Amniotic epithelial cell (primary cell): ENCODE measurements at regions not wholly inside any gene's neighbourhood (a gene's known extent, or its start where the extent isn't known, plus 50 kb on each side); places are given as distances from the start of the nearest gene placed in this dataset.
"Not testable (repeated sequence)": the region's sequence is repeated elsewhere in the genome, so short reads cannot be mapped to it uniquely, and the experiment has no call there.

Source experiments
- DNase-seq: peaks from one replicate; pipeline ENCODE4 v3.0.0-alpha.2; 2010; ENCODE audit warnings: low read depth

DNA sequence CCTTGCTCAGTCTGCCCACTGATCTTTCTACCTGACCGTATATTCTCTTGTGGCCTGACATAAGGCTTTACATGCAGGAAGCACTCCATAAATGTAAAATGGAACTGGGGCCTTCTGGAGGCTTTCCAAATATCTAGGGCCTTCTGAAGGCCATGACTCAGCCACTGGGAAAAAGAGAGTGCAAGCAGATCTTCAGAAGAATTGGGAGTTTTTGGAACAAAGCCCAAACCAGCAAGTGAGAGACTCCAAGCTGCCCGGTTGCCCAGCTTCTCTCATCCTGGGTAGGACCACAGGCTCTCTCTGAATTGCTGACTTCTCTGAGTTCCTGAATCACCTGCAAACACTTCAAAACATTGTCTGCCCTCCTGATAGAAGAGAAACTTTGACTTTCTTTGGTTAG, 107.9 kb upstream of the BMAL1 start:
- DNase-seq = peak; percentile 78

GRCh38 chr11:13174090-13174489, 103.5 kb upstream of the BMAL1 start:
- no peak for DNase-seq

DNA sequence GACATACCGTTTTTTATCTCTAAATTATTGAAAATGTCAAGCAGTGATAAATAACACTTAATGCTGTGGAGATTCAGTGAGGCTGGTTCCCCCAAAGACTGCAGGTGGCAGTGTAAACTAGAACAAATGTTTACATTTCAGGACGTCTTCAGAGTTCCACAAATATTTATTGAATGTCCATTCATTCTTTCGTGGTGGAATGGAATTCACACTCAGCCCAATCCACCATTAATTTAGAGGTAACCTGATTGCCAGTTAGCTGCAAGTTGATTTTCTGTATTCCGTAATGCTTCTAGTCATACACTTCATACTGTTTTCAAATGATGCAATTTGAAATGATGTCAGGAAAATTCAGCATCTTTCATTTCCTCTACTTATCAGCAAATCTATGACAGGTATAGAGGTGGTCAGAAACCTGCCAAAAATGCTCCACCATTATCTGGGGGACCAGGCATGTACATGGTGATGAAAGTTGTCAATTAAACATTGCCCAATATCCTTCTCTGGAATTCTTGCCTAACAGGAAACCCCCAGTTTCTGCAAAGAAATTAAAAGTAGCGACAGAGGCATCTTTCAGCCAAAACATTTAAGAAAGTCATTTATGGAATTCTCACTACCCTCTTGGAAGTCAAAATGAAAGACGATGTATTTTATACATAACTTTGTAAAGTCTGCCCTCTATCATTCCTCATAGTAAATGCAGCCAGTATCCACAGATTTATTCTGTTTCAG, 94.3 kb upstream of the BMAL1 start:
- peak; percentile 79 for DNase-seq

DNA sequence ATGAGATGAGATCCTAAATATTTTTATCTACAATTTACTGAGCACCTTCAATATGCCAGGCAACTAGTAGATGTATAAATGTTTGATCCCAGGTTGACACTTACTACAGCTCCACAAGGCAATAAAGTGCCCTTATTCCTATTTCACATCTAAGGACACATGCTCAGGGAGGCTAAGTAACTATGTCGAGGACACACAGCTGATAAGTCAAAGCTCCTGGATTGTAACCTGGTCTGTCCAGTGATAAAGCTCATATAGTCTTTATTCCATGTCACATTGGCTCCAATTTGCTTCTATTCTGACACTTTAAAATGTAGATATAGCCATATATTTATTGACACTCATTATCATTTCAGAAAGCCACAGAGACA, 93.8 kb upstream of the BMAL1 start:
- DNase-seq = no peak

DNA sequence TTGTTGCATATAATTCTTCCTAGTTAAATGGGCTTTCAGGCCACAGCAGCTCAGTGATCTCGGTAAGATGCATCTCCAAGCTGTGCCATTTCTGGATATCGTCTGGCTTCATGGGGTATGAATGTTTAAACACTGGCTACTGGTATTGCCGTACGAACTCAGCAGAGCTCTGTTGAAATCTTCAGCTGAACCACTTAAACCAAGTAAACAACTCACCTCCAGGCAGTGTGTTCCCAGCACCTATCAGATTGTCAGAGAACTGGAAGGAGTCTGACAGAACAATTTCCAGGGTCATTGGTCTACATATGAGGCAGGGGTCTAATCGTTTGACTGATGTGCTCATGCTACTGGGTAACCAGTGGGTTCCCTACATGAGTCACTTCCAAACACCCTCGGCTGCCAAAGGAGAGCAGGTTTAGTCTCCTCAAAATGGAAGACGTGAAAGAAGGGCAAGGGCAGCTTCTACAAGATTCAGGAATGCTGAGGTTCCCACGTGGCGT, 93.2 kb upstream of the BMAL1 start:
- peak; percentile 21 for DNase-seq

DNA sequence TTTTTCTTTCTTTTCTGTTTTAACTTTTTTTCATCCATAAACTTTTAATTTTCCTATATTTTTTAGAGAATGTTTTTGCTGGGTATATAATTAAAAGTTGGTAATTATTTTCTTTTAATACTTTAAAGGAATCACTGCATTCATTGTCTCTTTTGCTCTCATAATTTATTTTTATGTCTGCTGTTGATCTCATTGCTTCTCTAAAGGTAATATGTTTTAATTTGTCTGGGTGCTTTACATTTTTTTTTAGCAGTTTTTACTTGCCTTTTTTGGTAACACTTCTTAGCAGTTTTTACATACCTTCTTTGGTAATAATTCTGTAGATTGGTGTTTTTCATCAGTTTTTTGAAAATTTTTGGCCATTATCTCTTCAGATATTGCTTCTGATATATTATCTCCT, 89.4 kb upstream of the BMAL1 start:
- no peak for DNase-seq

DNA sequence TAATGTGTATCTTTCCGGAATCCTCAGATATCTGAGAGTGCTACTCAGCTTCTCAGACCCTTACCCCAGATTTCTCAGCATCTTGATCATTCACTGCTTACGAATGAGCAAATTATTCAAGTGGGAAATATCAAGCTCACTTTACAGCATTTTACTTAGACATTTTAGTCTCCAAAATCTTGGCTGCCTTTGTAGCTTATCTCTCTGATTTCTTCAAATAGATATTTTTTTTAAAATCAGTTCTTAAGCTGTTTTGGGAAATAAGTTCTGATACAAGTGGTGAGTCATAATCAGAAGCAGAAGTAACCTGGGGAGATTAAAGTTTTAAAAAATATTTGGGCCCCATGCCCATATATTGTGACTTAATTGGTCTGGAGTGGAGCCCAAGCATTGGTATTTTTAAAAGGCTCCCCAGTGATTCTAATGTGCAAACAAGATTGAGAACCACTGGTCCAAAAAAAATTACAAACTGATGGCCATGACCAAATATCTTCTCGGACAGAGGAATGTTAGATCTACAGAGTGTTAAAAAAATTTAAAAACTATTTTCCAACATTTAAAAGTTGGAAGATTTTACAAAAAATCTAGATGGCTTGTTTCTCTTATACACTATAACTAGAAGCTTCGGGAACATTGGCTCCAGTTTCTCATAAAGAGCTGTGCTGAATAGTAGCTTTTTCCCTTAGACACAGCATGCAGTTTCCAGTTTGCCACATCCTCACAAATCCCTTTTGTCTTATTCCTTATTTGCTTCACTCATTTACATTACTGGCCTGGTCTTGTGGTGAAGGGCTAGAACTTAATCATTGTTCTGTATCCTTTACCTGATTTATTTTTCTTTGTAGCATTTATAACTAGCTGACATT, 87.8 kb upstream of the BMAL1 start:
- DNase-seq = no peak

DNA sequence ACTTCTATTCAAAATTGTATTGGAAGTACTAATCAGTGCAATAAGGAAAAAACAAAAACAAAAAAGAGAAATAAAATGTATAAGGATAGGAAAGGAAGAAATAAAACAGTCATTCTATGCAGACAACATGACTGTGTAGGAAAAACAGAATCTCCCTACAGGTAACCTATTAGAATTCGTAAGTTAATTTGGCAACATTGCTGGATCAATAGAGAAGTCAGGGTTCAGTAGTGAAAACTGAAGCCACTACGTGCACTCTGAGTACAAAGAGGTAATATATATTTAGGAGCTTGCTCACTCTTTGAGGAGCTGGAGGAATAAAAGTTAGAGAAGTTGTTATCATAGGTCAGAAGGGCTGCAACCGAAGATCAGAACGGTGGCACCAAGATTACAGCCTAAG, 84.0 kb upstream of the BMAL1 start:
- DNase-seq = no peak

GRCh38 chr11:13197374-13197773, 80.2 kb upstream of the BMAL1 start:
- DNase-seq = not testable (repeated sequence)

DNA sequence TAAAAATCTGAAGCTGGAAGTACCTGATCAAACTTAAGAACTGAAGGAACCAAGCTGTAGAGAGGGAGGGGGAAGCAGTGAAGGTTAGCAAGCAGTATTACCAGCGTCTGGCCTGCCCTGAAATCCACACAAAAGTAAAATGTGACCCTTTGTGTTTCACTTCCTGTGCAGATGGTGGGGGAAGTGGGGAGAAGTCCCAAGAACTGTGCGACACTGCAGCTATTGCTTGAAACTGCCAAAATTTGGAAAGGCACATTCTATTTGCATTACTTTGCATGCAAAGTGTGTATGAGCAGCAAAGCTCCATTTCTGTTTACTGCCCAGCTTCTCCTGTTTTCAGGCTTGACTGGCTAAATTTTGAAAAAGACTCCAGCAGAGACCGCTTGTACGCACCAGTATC, 72.1 kb upstream of the BMAL1 start:
- no peak for DNase-seq

- no peak for DNase-seq
Measured at GRCh38 chr11:13206086-13206640, 71.4 kb upstream of the BMAL1 start.

- DNase-seq = no peak
Measured at GRCh38 chr11:13207270-13207664, 70.3 kb upstream of the BMAL1 start.

DNA sequence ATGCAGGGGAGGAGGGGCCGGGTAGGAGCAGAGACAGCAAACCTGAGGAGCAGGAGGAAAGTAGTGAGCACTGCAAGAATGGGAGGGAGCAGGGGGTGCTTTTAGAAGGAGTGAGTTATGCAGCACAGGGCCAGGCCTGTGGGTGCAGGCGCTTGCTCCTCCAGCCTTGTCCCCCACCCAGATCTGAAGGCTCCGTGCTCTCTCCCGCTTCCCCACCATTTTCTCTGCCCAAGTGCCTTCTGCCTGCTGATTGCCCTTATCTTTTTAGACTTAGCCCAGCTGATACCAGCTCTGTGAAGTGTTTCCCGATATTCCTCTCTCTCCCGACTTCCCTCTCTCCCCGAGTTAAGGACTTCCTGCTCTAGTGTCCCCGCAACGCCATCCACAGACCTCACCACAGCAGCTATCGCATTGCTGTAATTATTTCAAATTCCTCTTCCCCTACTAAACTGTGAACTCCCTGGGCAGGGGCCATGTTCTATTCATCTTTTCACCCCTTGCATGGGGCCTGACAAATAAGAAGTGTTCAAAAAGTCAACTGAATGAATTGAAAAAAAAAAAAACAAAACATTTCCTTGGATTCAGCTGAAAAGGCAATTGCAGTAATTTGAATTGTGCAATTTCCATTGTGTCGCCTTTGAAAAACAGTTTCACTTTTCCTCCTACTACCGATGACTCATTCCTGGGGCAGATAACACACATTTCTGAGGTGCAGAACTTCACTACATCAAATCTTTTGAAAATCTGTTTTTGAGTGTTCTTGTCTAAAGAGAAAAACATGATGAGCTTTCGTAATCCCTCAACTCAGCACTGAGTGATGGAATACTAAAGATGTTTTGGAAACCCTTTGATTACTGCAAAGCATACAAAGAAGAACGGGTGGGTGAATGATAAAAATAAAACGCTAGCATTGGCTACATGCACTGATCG, 69.7 kb upstream of the BMAL1 start:
- peak; percentile 96 for DNase-seq

GRCh38 chr11:13208921-13209320, 68.7 kb upstream of the BMAL1 start:
- peak; percentile 26 for DNase-seq

DNA sequence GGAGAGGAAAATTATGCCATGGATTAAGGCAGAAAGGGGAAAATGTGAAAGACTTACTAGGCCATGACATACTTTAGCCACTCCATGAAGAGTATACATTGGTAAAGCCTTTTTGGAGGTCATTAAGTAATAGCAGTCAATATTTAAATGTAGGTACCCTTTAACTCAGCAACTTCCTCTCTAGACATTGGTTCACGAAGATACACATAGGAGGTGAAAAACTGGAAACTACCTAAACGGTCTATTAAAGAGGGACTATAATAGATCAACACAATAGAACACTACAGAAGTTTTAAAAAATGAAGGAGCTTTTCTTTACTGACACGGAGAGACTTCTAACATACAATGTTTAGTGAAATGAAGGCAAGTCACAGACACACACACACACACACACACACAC, 68.2 kb upstream of the BMAL1 start:
- no peak for DNase-seq

GRCh38 chr11:13210424-13210823, 67.2 kb upstream of the BMAL1 start:
- DNase-seq = peak; percentile 73

- no peak for DNase-seq
Measured at GRCh38 chr11:13214276-13214675, 63.3 kb upstream of the BMAL1 start.

GRCh38 chr11:13215149-13215548, 62.4 kb upstream of the BMAL1 start:
- DNase-seq = peak; percentile 82

DNA sequence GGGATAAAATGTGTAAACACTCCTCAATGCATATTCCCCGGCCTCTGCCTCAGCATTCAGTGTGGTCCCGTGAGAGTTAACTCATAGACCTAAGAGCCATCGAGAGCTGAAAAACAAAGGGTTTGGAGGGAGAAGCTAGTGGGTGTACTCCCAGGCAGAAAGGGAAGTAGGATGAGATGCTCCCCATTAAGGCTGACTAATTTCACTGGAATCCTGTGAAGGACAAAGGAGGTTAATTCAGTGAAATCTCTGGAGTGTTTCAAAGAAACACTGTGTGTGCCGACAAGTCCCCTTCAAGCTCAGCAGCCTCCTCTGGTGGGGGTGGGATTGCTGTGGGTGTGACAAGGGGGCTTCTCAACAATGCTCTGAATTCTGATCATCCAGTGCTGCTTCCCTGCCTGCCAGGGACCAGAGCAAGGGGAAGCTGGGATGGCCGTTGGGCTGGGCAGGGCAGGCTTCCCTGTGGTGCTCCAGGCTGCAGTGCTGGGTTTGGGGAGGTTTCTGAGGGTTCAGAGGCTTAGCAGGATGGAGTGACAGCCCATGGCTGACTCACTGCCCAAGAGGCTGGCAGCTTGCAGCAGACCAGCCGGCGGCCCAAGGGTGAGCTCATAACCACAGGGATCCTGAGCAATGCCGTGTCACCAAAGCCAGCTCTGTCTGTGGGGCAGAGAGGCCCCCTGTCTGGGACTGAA, 61.4 kb upstream of the BMAL1 start:
- peak; percentile 94 for DNase-seq

DNA sequence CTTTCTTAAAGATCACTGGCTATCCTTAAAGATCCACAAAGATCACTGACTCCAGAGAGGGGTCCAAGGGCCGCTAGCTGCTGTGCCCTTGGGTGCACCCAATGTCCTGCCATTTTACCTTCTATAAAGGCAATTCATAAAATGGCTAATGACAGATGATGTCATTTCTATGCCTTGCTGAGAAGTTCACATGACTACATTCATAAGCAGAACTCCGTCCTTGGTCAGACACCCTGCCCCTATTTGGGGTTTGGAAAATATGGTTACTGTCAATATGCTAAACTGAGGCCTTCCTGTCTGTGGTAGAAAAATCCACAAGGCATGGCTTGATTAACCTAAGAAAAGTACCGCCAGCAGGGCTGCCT, 60.9 kb upstream of the BMAL1 start:
- peak; percentile 28 for DNase-seq

DNA sequence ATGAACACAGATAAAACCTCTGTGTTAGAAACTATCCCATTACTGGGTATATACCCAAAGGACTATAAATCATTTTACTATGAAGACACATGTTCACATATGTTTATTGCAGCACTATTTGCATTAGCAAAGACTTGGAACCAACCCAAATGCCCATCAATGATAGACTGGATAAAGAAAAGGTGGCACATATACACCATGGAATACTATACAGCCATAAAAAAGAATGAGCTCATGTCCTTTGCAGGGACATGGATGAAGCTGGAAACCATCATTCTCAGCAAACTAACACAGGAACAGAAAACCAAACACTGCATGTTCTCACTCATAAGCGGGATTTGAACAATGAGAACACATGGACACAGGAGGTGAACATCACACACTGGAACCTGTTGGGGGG, 58.9 kb upstream of the BMAL1 start:
- not testable (repeated sequence) for DNase-seq
